GM23248 (cell line): ENCODE measurements at regions not wholly inside any gene's neighbourhood (a gene's known extent, or its start where the extent isn't known, plus 50 kb on each side); places are given as distances from the start of the nearest gene placed in this dataset.

Experiments
- DNase-seq: peaks from one replicate; pipeline ENCODE4 v3.0.0-alpha.2; 2015
- H2AFZ ChIP-seq: fragments of 200-600 bp; sonication (generic); 2 replicates; pipeline ENCODE4 v1.6.1; 2016; ENCODE audit warnings: antibody characterized with exemption
- H3F3A ChIP-seq: fragments of 200-600 bp; sonication (generic); 2 replicates; pipeline ENCODE4 v1.6.1; 2016; ENCODE audit warnings: mild to moderate bottlenecking, antibody characterized with exemption, mixed run types; ENCODE audit not compliant: insufficient read depth
- H3K27ac ChIP-seq: fragments of 200-600 bp; sonication (generic); 2 replicates; pipeline ENCODE4 v1.5.1; 2016; ENCODE audit warnings: mild to moderate bottlenecking
- H3K27me3 ChIP-seq: fragments of 200-600 bp; sonication (generic); replicated peaks from 2 replicates; pipeline ENCODE4 v1.6.1; 2016; ENCODE audit warnings: mild to moderate bottlenecking; ENCODE audit not compliant: insufficient read depth
- H3K36me3 ChIP-seq: fragments of 200-600 bp; sonication (generic); 2 replicates; pipeline ENCODE4 v1.6.1; 2016; ENCODE audit warnings: low read depth, mild to moderate bottlenecking
- H3K4me1 ChIP-seq: fragments of 200-600 bp; sonication (generic); 2 replicates; pipeline ENCODE4 v1.6.1; 2016; ENCODE audit warnings: mild to moderate bottlenecking; ENCODE audit not compliant: insufficient read depth
- H3K4me2 ChIP-seq: fragments of 200-600 bp; sonication (generic); one replicate; pipeline ENCODE4 v1.6.1; 2016; ENCODE audit warnings: mild to moderate bottlenecking; ENCODE audit not compliant: unreplicated experiment
- H3K4me3 ChIP-seq: fragments of 200-600 bp; sonication (generic); 2 replicates; pipeline ENCODE4 v1.5.1; 2016; ENCODE audit warnings: mild to moderate bottlenecking
- H3K79me2 ChIP-seq: fragments of 200-600 bp; sonication (generic); 2 replicates; pipeline ENCODE4 v1.6.1; 2016; ENCODE audit warnings: mild to moderate bottlenecking; ENCODE audit not compliant: insufficient read depth
- H3K9ac ChIP-seq: fragments of 200-600 bp; sonication (generic); 2 replicates; pipeline ENCODE4 v1.6.1; 2016; ENCODE audit warnings: mild to moderate bottlenecking
- H3K9me2 ChIP-seq: fragments of 200-600 bp; sonication (generic); 2 replicates; pipeline ENCODE4 v1.6.1; 2016; ENCODE audit warnings: mixed run types, mild to moderate bottlenecking, moderate library complexity; ENCODE audit not compliant: insufficient read depth
- H3K9me3 ChIP-seq: fragments of 200-600 bp; sonication (generic); one replicate; pipeline ENCODE4 v1.6.1; 2017; ENCODE audit warnings: low read depth
- H4K20me1 ChIP-seq: fragments of 200-600 bp; sonication (generic); 2 replicates; pipeline ENCODE4 v1.6.0; 2016; ENCODE audit not compliant: insufficient read depth
- EZH2 ChIP-seq: fragments of 200-600 bp; sonication (generic); IDR thresholded peaks from 2 replicates; pipeline ENCODE4 v1.6.1; 2018; ENCODE audit warnings: antibody characterized with exemption, mild to moderate bottlenecking; ENCODE audit not compliant: insufficient read depth, poor library complexity, severe bottlenecking
- EZH2phosphoT487 ChIP-seq: fragments of 200-600 bp; sonication (generic); IDR thresholded peaks from 2 replicates; pipeline ENCODE4 v1.6.1; 2018; ENCODE audit warnings: antibody characterized with exemption, moderate library complexity, mild to moderate bottlenecking, low read depth; ENCODE audit not compliant: insufficient read depth
- WGBS, 2 experiments: methylation state at CpG; one replicate each; pipeline ENCODE4 v1.1.6; 2015 to 2017; ENCODE audit warnings: low lambda C conversion rate in 2 of 2, low coverage in 1 of 2; ENCODE audit errors: missing lambda C conversion rate in 2 of 2; 5-methylcytosine and 5-hydroxymethylcytosine counted together
- in situ Hi-C: fragments of 300-500 bp; cut with MboI; formaldehyde crosslinking; loops from 2 replicates; pipeline ENCODE4 v1.15.0; 2020

DNA sequence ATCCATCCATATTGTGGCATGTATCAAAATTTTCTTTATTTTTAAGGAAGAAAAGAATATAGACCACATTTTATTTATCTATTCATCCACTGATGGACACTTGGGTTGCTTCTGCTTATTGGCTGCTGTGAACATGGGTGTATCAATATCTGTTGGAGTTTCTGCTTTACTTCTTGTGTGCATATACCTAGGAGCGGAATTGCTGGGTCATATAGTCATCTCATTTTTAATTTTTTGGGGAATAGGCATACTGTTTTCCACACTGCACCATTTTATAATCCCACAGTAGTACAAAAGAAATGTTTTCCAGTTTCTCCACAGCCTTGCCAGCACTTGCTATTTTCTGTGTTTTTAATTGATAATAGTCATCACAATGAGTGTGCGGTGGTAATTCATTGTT lies 197.2 kb downstream of the ACKR3 start:
- no peak overlapping the region for H2AFZ ChIP-seq
- WGBS, 2 experiments = 91 to 96% methylated on average over 2 of the region's 2 CpGs
- H4K20me1 ChIP-seq = no peaks in the 10 kb centered on the region
- no peak overlapping the region for H3K27ac ChIP-seq
- no peak overlapping the region for H3K4me3 ChIP-seq
- in situ Hi-C loops = no loop called here
- H3K36me3 ChIP-seq = no peaks in the 10 kb centered on the region
- no peak overlapping the region for H3K9ac ChIP-seq
- H3K9me3 ChIP-seq = no peaks in the 10 kb centered on the region
- no peak overlapping the region for H3K4me2 ChIP-seq
- peaks cover 22% of the 10 kb centered on the region for H3F3A ChIP-seq
- H3K79me2 ChIP-seq = no peaks in the 10 kb centered on the region
- H3K9me2 ChIP-seq = no peaks in the 10 kb centered on the region
- peaks cover 16% of the 10 kb centered on the region for H3K4me1 ChIP-seq
- TF ChIP-seq EZH2phosphoT487 (no peak), EZH2 (no peak)
- H3K27me3 ChIP-seq = no peaks in the 10 kb centered on the region
- no peak for DNase-seq

DNA sequence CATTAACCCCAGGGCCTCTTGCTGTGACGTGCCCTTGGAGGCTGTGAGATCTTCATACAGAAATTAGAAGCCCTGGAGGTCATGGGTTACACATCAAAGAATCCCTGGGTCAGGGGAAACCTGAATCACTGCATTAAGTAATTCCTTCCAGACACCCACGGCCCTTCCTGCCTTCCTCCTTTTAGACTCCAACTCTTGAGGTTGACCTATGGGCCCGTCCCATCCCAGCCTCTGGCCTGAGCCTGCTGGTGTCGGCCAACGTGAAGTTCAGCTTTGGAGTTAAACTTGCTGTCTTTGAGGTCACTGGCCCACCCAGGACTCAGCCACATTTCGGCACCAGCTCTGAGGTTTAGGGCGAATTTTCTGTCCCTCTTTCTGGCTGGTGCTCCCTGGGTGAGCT lies 198.3 kb downstream of the ACKR3 start:
- 93 to 96% methylated on average over 7 of the region's 7 CpGs for WGBS, 2 experiments
- DNase-seq = no peak
- Histone ChIP-seq H3F3A (peaks cover 22% of the 10 kb centered on the region), H3K36me3 (no peaks in the 10 kb centered on the region), H3K9me3 (no peaks in the 10 kb centered on the region), H3K9me2 (no peaks in the 10 kb centered on the region), H3K79me2 (no peaks in the 10 kb centered on the region), H3K4me3 (no peak overlapping the region), H2AFZ (no peak overlapping the region), H3K4me1 (peaks cover 16% of the 10 kb centered on the region), H3K4me2 (no peak overlapping the region), H3K27me3 (no peaks in the 10 kb centered on the region), H3K9ac (no peak overlapping the region), H4K20me1 (no peaks in the 10 kb centered on the region), H3K27ac (no peak overlapping the region)
- in situ Hi-C loops = no loop called here
- TF ChIP-seq EZH2phosphoT487 (no peak), EZH2 (no peak)

DNA sequence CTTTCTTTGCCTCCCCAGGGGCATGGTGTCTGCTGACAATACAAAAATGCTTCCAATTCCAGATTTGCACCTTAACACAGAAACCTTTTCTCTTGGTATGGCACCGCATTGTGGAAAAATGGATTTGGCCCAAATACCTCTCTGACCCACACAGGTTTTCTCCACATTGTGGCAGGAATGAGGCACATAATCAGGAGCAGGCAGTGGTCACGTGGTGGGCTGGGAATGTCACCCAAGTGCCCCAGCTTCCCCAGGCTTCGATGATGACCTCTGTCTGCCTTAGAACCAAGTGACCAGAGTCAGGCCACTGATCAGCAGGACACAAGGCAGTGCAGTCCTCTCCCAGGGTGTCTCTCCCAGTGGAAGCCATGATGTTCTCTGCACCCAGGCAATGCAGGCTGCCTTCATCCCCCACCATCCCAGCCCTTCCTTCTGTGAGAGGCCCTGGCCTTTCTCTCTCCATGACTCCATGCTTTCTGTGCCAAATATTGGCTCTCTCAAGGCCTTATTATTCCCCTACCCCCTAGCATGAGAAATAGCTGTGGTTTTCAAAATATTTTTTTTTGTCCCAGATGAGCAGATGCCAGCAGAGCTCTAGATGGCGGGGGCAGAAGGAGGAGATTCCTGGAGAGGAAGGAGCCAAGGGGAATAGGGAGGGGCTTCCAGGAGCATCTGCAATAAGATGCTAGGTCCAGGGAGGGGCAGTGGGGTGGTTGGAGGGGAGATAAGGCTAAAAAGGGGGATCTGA lies 198.9 kb downstream of the ACKR3 start:
- H3K27me3 ChIP-seq = no peaks in the 10 kb centered on the region
- in situ Hi-C loops = no loop called here
- peaks cover 22% of the 10 kb centered on the region for H3F3A ChIP-seq
- peak; percentile 83 for DNase-seq
- no peak overlapping the region for H3K4me3 ChIP-seq
- TF ChIP-seq EZH2 = no peak
- TF ChIP-seq EZH2phosphoT487 = no peak
- peak overlapping the region; percentile 53 for H3K4me2 ChIP-seq
- no peak overlapping the region for H2AFZ ChIP-seq
- H3K9me2 ChIP-seq = no peaks in the 10 kb centered on the region
- peak overlapping the region; percentile 43; the same call in 1 of the 2 replicates for H3K9ac ChIP-seq
- peak overlapping the region; percentile 86 for H3K27ac ChIP-seq
- H3K4me1 ChIP-seq = peaks cover 16% of the 10 kb centered on the region
- WGBS, 2 experiments = 81% methylated on average over 4 of the region's 4 CpGs
- H4K20me1 ChIP-seq = no peaks in the 10 kb centered on the region
- H3K9me3 ChIP-seq = no peaks in the 10 kb centered on the region
- H3K36me3 ChIP-seq = no peaks in the 10 kb centered on the region
- H3K79me2 ChIP-seq = no peaks in the 10 kb centered on the region

DNA sequence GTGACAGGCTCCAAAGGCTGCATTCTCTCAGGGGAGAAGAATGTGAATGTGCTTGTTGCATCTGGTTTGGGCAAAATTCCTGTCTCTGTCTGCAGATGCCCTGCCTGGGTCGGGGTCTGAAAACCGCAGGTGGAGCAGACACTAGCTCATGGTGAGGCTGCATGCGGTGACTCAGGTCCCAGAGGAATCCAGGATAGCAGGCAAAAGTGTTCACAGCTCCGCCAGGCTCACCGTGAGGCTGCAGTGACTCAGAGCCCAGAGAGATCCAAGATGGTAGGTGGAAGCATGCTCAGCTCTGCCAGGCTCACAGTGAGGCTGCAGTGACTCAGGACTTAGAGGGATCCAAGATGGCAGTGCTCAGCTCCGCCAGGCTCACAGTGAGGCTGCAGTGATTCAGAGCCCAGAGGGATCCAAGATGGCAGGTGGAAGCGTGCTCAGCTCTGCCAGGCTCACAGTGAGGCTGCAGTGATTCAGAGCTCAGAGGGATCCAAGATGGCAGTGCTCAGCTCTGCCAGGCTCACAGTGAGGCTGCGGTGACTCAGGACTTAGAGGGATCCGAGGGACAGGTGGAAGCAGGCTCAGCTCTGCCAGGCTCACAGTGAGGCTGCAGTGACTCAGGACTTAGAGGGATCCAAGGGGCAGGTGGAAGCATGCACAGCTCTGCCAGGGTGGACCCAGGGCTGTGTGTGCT lies 200.5 kb downstream of the ACKR3 start:
- 9 to 18% methylated on average over 9 of the region's 9 CpGs for WGBS, 2 experiments
- Histone ChIP-seq H3F3A (peaks cover 22% of the 10 kb centered on the region), H3K36me3 (no peaks in the 10 kb centered on the region), H3K4me1 (peaks cover 16% of the 10 kb centered on the region), H3K9me3 (no peaks in the 10 kb centered on the region), H3K4me3 (no peak overlapping the region), H3K27me3 (no peaks in the 10 kb centered on the region), H3K79me2 (no peaks in the 10 kb centered on the region), H4K20me1 (no peaks in the 10 kb centered on the region), H3K9me2 (no peaks in the 10 kb centered on the region), H3K4me2 (peak overlapping the region; percentile 53), H2AFZ (no peak overlapping the region), H3K9ac (peak overlapping the region; percentile 43), H3K27ac (peak overlapping the region; percentile 86)
- in situ Hi-C loops = no loop called here
- peak; percentile 99 for DNase-seq
- TF ChIP-seq EZH2phosphoT487 = 0 out of 2 replicates have a peak, but pooled peaks have one; percentile 49
- no peak for TF ChIP-seq EZH2
